ENCODE measurements at regions not wholly inside any gene's neighbourhood (a gene's known extent, or its start where the extent isn't known, plus 50 kb on each side); places are given as distances from the start of the nearest gene placed in this dataset.

- DNase-seq (no peak), ATAC-seq (ENCODE audit: low read depth) (no peak)
- intact Hi-C loops (cut with micrococcal nuclease) (no loop called here), dilution Hi-C loops (cut with HindIII; ENCODE audit: low sequenced_read_pairs, unreplicated experiment) (no loop called here), in situ Hi-C loops (cut with MboI; ENCODE audit: low sequenced_read_pairs) (no loop called here)
- H3K14ac ChIP-seq (replicated peaks; ENCODE audit: low read depth, low read length), result no peak overlapping the region
- H3K9ac ChIP-seq (ENCODE audit: low read depth, low read length), result no peak overlapping the region
- H2BK15ac ChIP-seq (ENCODE audit: low read depth, low read length), result no peak overlapping the region
- no peak overlapping the region for H2BK5ac ChIP-seq (ENCODE audit: low read depth, low read length, poor library complexity, severe bottlenecking)
- TF ChIP-seq CEBPB (IDR thresholded peaks at IDR 0.05; ENCODE audit: low read depth, low read length) (no peak), MAFK (IDR thresholded peaks at IDR 0.05; ENCODE audit: low read depth, low read length) (no peak), BHLHE40 (IDR thresholded peaks at IDR 0.05; ENCODE audit: low read depth, low read length) (no peak), RCOR1 (IDR thresholded peaks at IDR 0.05; ENCODE audit: insufficient replicate concordance, low read length) (no peak), RAD21 (IDR thresholded peaks at IDR 0.05; ENCODE audit: low read length) (no peak), NFE2L2 (IDR thresholded peaks at IDR 0.05; ENCODE audit: low read depth, low read length) (no peak), MAZ (IDR thresholded peaks at IDR 0.05; ENCODE audit: borderline replicate concordance, low read depth, low read length) (no peak), POLR2A (IDR thresholded peaks at IDR 0.05; ENCODE audit: low read depth, low read length) (no peak), FOS (IDR thresholded peaks at IDR 0.05; ENCODE audit: low read depth, low read length) (no peak), RFX5 (IDR thresholded peaks at IDR 0.05; ENCODE audit: low read depth, low read length) (no peak), USF2 (IDR thresholded peaks at IDR 0.05; ENCODE audit: low read depth, low read length) (no peak), MXI1 (IDR thresholded peaks at IDR 0.05; ENCODE audit: borderline replicate concordance, low read depth, low read length) (no peak), CTCF (conservative IDR thresholded peaks at IDR 0.05; ENCODE audit: low read depth, low read length) (no peak), ELK1 (IDR thresholded peaks at IDR 0.05; ENCODE audit: borderline replicate concordance, low read depth, low read length) (no peak), CHD1 (IDR thresholded peaks at IDR 0.05; ENCODE audit: low read depth, low read length) (no peak), SMC3 (IDR thresholded peaks at IDR 0.05; ENCODE audit: low read depth, low read length) (no peak)
- no peak overlapping the region for H3K18ac ChIP-seq (ENCODE audit: low read depth, low read length)
- no peaks in the 10 kb centered on the region for H3K4me1 ChIP-seq (ENCODE audit: control insufficient read depth, insufficient read depth, low read length)
- H4K5ac ChIP-seq (ENCODE audit: low read depth, low read length), result no peak overlapping the region
- H3K79me1 ChIP-seq (ENCODE audit: low read depth in 1 of 2, low read length in 2 of 2), result no peaks in the 10 kb centered on the region
- no peaks in the 10 kb centered on the region for H4K20me1 ChIP-seq (ENCODE audit: insufficient read depth, low read length)
- H3K4ac ChIP-seq (ENCODE audit: low read depth, low read length), result no peak overlapping the region
- H2AK9ac ChIP-seq (replicated peaks; ENCODE audit: low read depth, low read length, poor library complexity), result no peak overlapping the region
- H3K27me3 ChIP-seq (ENCODE audit: control insufficient read depth, insufficient read depth, low read length), result no peaks in the 10 kb centered on the region
- H2BK20ac ChIP-seq (ENCODE audit: low read depth, low read length), result no peak overlapping the region
- POLR2A ChIA-PET (ENCODE audit: unreplicated experiment), result no interaction called here
- H3K27ac ChIP-seq (ENCODE audit: insufficient read depth, low read length), result no peak overlapping the region
- H3K4me3 ChIP-seq (ENCODE audit: insufficient read depth, low read depth, low read length), result no peak overlapping the region
- H4K8ac ChIP-seq (ENCODE audit: low read depth in 2 of 2, low read length in 2 of 2), result no peak overlapping the region
- BruUV-seq (replicated peaks), result no TSS peak
- no CpG with 5 or more reads among the region's 3 CpGs for WGBS, 2 experiments (ENCODE audit: extremely low coverage in 2 of 2, insufficient read length in 1 of 2)
- CTCF ChIA-PET, result no interaction called here
- no peak overlapping the region for H3K4me2 ChIP-seq (ENCODE audit: low read depth, low read length)
- no peak overlapping the region for H2AK5ac ChIP-seq (ENCODE audit: low read depth, low read length)
- no peak overlapping the region for H3K56ac ChIP-seq (ENCODE audit: extremely low read depth, insufficient read depth, low read length)
- no peaks in the 10 kb centered on the region for H3K9me3 ChIP-seq (ENCODE audit: control insufficient read depth, insufficient read depth, low read length)
- H4K91ac ChIP-seq (ENCODE audit: insufficient read depth, low read depth, low read length), result no peak overlapping the region
- H3K9me1 ChIP-seq (ENCODE audit: insufficient read depth, low read length), result no peaks in the 10 kb centered on the region
- H2BK120ac ChIP-seq (ENCODE audit: low read depth, low read length), result no peak overlapping the region
- H3K23ac ChIP-seq (ENCODE audit: low read depth, low read length), result no peak overlapping the region
- no peak overlapping the region for H2AFZ ChIP-seq (replicated peaks; ENCODE audit: low read length, poor library complexity)
- no peaks in the 10 kb centered on the region for H3K36me3 ChIP-seq (ENCODE audit: control insufficient read depth, insufficient read depth, low read length)
Observed at GRCh38 chr2:187011206-187011832, 162.3 kb upstream of the ZSWIM2 start.
